GM21825 (cell line): ENCODE measurements at regions not wholly inside any gene's neighbourhood (a gene's known extent, or its start where the extent isn't known, plus 50 kb on each side); places are given as distances from the start of the nearest gene placed in this dataset.

Source experiments
- ATAC-seq: cut with Tn5 transposase; IDR thresholded peaks from one replicate; pipeline ENCODE4 v1.9.1; 2021; ENCODE audit warnings: mild to moderate bottlenecking, moderate library complexity; ENCODE audit not compliant: unreplicated experiment

GRCh38 chr2:60329225-60329624 lies 224.2 kb downstream of the BCL11A start:
- ATAC-seq = no peak

- ATAC-seq = no peak
These were observed 228.9 kb downstream of the BCL11A start for GRCh38 chr2:60324536-60324935.

- ATAC-seq = no peak
These were observed 231.6 kb downstream of the BCL11A start for GRCh38 chr2:60321816-60322215.

GRCh38 chr2:60320724-60321123 lies 232.7 kb downstream of the BCL11A start:
- ATAC-seq = no peak

- no peak for ATAC-seq
These were observed 234.4 kb downstream of the BCL11A start for GRCh38 chr2:60319031-60319547.

GRCh38 chr2:60318544-60318943 lies 234.9 kb downstream of the BCL11A start:
- ATAC-seq = no peak

- ATAC-seq = peak; percentile 78
These were observed 235.6 kb downstream of the BCL11A start for GRCh38 chr2:60317844-60318243.

- ATAC-seq = no peak
These were observed 236.4 kb downstream of the BCL11A start for GRCh38 chr2:60317034-60317386.

- no peak for ATAC-seq
These were observed 236.9 kb downstream of the BCL11A start for GRCh38 chr2:60316381-60317033.

- no peak for ATAC-seq
These were observed 239.8 kb downstream of the BCL11A start for GRCh38 chr2:60313470-60314172.

- peak; percentile 66 for ATAC-seq
These were observed 240.8 kb downstream of the BCL11A start for GRCh38 chr2:60312618-60313017.

GRCh38 chr2:60311524-60311923 lies 241.9 kb downstream of the BCL11A start:
- ATAC-seq = peak; percentile 41

- no peak for ATAC-seq
These were observed 243.4 kb downstream of the BCL11A start for GRCh38 chr2:60309941-60310660.

- ATAC-seq = no peak
These were observed 244.1 kb downstream of the BCL11A start for GRCh38 chr2:60309336-60309735.

- ATAC-seq = no peak
These were observed 247.1 kb downstream of the BCL11A start for GRCh38 chr2:60306267-60306861.

- no peak for ATAC-seq
These were observed 249.8 kb downstream of the BCL11A start for GRCh38 chr2:60303680-60304079.

- no peak for ATAC-seq
These were observed 250.9 kb downstream of the BCL11A start for GRCh38 chr2:60302377-60303126.

- no peak for ATAC-seq
These were observed 251.7 kb downstream of the BCL11A start for GRCh38 chr2:60301726-60302125.

GRCh38 chr2:60299179-60299578 lies 254.3 kb downstream of the BCL11A start:
- no peak for ATAC-seq

GRCh38 chr2:60298006-60298696 lies 255.3 kb downstream of the BCL11A start:
- ATAC-seq = no peak
